Right lobe of liver (tissue), 6 donors: ENCODE measurements at regions not wholly inside any gene's neighbourhood (a gene's known extent, or its start where the extent isn't known, plus 50 kb on each side); places are given as distances from the start of the nearest gene placed in this dataset.
A peak's percentile ranks its signal among the peaks of the same experiment; 100 is the strongest.
"Not testable (repeated sequence)": the region's sequence is repeated elsewhere in the genome, so short reads cannot be mapped to it uniquely, and the experiment has no call there.

Experiments used
- ATAC-seq, 4 donors: fragments of 200-7000 bp; cut with Tn5 transposase; one replicate each; pipeline ENCODE4 v1.9.1; 2020; ENCODE audit warnings: mild to moderate bottlenecking in 4 of 4, moderate library complexity in 4 of 4
- DNase-seq, 3 donors: peaks; one replicate each; pipeline ENCODE4 v3.0.0-alpha.2; 2020
- H3K27ac ChIP-seq, 3 donors: fragments of 200-600 bp; one replicate each; pipeline ENCODE4 v1.8.0; 2022
- H3K27me3 ChIP-seq, 2 donors: fragments of 200-600 bp; one replicate each; pipeline ENCODE4 v1.8.0; 2022
- H3K36me3 ChIP-seq, 4 donors: fragments of 200-600 bp; sonication (generic) in 1 of 4; one replicate each; pipeline versions ENCODE4 v1.5.1 to v1.8.0; 2017 to 2022; ENCODE audit warnings: control low read depth in 1 of 4
- H3K4me1 ChIP-seq, 4 donors: fragments of 200-600 bp; sonication (generic) in 1 of 4; one replicate each; pipeline versions ENCODE4 v1.5.1 to v1.8.0; 2017 to 2022; ENCODE audit warnings: control low read depth in 1 of 4
- H3K4me3 ChIP-seq, 3 donors: fragments of 200-600 bp; one replicate each; pipeline ENCODE4 v1.8.0; 2022
- H3K9me3 ChIP-seq, 4 donors: fragments of 200-600 bp; sonication (generic) in 1 of 4; one replicate each; pipeline versions ENCODE4 v1.5.1 to v1.8.0; 2017 to 2022; ENCODE audit warnings: control low read depth in 1 of 4
- CTCF ChIP-seq, 4 donors: fragments of 200-600 bp in 3 of 4; fragments of 450-650 bp in 1 of 4; IDR thresholded peaks; one replicate each; pipeline versions ENCODE4 v1.5.1 to v1.8.0; 2016 to 2022; ENCODE audit warnings: antibody characterized with exemption in 4 of 4, mild to moderate bottlenecking in 2 of 4
- POLR2A ChIP-seq: fragments of 450-650 bp; IDR thresholded peaks from one replicate; pipeline ENCODE4 v1.6.1; 2017; ENCODE audit warnings: antibody characterized with exemption, mild to moderate bottlenecking
- WGBS: methylation state at CpG from one replicate; pipeline ENCODE4 v1.1.6; 2018; ENCODE audit warnings: low coverage, low lambda C conversion rate; ENCODE audit not compliant: insufficient coverage; ENCODE audit errors: missing lambda C conversion rate; 5-methylcytosine and 5-hydroxymethylcytosine counted together
- intact Hi-C, 2 donors: fragments of 100-400 bp; cut with DNase I; formaldehyde crosslinking; loops; one replicate each; pipeline versions ENCODE4 v1.11.2 to v1.14.1; 2022
- donor health status: DM: no; HTN: yes; CAD: no.
- donor health status: DM: no; HTN: no; CAD: no.
- donor health status: DM: no; HTN: no; CAD: no.
- donor health status: DM: no; HTN: yes; CAD: no.
- donor health status: DM: no; HTN: yes; CAD: no.

GRCh38 chr20:19916531-19917485 lies 100.4 kb upstream of the NAA20 start:
- no peaks in the 10 kb centered on the region for H3K9me3 ChIP-seq
- H3K27ac ChIP-seq = no peak overlapping the region
- H3K27me3 ChIP-seq = no peaks in the 10 kb centered on the region
- H3K36me3 ChIP-seq = no peaks in the 10 kb centered on the region
- DNase-seq (no peak), ATAC-seq (no peak)
- 91% methylated on average over 12 of the region's 12 CpGs for WGBS
- TF ChIP-seq CTCF (IDR thresholded peaks at IDR 0.05) (no peak), POLR2A (no peak)
- H3K4me3 ChIP-seq = no peak overlapping the region
- peaks cover 0 to 12% (median 2%) of the 10 kb centered on the region in 4 donors for H3K4me1 ChIP-seq
- intact Hi-C loops = no loop called here

GRCh38 chr20:19918965-19919329 lies 98.2 kb upstream of the NAA20 start:
- Histone ChIP-seq H3K36me3 (no peaks in the 10 kb centered on the region), H3K27ac (no peak overlapping the region), H3K9me3 (no peaks in the 10 kb centered on the region), H3K4me3 (no peak overlapping the region), H3K27me3 (no peaks in the 10 kb centered on the region), H3K4me1 (peaks cover 0 to 12% (median 2%) of the 10 kb centered on the region in 4 donors)
- 89% methylated on average over 3 of the region's 5 CpGs for WGBS
- intact Hi-C loops = no loop called here
- DNase-seq = no peak
- ATAC-seq = no peak
- TF ChIP-seq CTCF (IDR thresholded peaks at IDR 0.05) = no peak

DNA sequence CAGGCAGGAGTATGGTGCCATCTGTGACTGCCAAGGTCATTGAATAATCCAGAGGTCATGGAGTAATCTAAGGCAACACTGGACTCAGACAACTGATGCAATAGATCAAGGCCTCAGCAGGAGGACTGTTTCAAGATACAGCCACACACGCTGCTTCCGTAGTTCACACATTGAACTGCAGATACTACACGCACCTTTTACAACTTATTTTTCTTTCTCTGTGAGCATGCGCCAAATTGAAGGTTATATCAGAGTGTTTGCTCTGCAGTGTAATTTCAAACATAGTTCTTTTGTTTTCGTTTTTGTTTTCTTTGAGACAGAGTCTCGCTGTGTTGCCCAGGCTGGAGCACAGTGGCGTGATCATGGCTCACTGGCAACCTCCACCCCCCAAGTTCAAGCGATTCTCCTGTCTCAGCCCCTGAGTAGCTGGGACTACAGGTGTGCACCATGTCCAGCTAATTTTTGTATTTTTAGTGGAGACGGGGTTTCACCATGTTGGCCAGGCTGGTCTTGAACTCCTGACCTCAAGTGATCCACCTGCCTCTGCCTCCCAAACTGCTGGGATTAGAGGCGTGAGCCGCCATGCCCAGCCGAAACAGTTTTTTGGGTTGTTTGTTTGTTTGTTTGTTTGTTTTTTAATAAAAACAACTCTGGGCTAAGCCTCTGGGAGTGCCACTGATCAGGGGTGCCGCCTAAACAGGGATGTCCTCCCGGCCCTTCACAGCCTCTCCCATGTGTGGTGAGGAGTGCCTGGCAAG lies 96.6 kb upstream of the NAA20 start:
- intact Hi-C loops = no loop called here
- WGBS = 62% methylated on average over 14 of the region's 14 CpGs
- peak overlapping the region in 1 of 3 donors; percentile 27 for H3K27ac ChIP-seq
- no peaks in the 10 kb centered on the region for H3K27me3 ChIP-seq
- TF ChIP-seq POLR2A (no peak), CTCF (IDR thresholded peaks at IDR 0.05) (no peak)
- ATAC-seq (peak; percentile 80 to 88 (median 86)), DNase-seq (peak in 1 of 3 donors; percentile 63)
- no peaks in the 10 kb centered on the region for H3K36me3 ChIP-seq
- H3K4me1 ChIP-seq = peaks cover 0 to 12% (median 2%) of the 10 kb centered on the region in 4 donors
- no peak overlapping the region for H3K4me3 ChIP-seq
- no peaks in the 10 kb centered on the region for H3K9me3 ChIP-seq

DNA sequence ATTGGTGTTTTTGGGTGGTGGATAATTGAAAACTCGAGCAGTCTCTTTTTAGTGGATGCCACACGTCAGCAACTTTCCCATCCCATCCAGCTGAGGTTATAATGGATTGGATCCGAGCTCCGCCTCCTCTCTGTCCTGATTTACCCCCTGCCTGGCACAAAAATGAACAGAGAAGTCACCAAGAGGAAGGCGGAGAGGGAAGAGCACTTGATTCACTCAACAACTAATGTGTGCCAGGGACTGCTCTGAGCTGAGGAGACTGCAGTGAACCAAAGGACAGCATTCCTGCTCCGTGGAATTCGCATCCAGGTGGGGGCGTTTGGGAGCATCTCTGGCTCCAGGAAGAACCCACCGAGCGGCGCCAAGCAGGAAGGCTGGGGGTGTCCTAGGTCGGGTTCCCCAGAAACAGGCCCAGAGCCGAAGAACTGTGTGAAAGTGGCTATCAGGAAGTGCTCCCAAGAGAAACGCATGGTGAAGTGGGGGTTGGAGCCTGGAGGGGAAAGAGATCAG lies 95.8 kb upstream of the NAA20 start:
- intact Hi-C loops = no loop called here
- WGBS = 53% methylated on average over 8 of the region's 14 CpGs
- Histone ChIP-seq H3K27ac (peak overlapping the region in 1 of 3 donors; percentile 27), H3K36me3 (no peaks in the 10 kb centered on the region), H3K4me1 (peaks cover 0 to 12% (median 2%) of the 10 kb centered on the region in 4 donors), H3K27me3 (no peaks in the 10 kb centered on the region), H3K4me3 (no peak overlapping the region), H3K9me3 (no peaks in the 10 kb centered on the region)
- TF ChIP-seq POLR2A = no peak
- TF ChIP-seq CTCF (IDR thresholded peaks at IDR 0.05) = no peak
- DNase-seq = peak in 1 of 3 donors; percentile 58
- ATAC-seq = peak; percentile 59 to 70 (median 62)

DNA sequence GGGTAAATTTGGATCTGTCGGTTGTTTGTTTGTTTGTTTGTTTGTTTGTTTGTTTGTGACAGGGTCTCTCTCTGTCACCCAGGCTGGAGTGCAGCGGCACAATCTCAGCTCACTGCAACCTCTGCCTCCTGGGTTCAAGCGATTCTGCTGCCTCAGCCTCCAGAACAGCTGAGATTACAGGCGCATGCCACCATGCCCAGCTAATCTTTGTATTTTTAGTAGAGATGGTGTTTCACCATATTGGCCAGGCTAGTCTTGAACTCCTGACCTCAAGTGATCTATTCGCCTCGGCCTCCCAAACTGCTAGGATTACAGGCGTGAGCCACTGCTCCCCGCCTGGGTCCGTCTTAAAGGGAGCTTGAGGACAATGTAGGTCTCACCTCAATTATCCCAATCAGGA lies 95.3 kb upstream of the NAA20 start:
- DNase-seq, H3K27ac ChIP-seq, intact Hi-C loops, ATAC-seq, H3K36me3 ChIP-seq, H3K27me3 ChIP-seq, H3K4me3 ChIP-seq, H3K9me3 ChIP-seq: not testable (repeated sequence)
- peaks cover 0 to 12% (median 2%) of the 10 kb centered on the region in 4 donors for H3K4me1 ChIP-seq
- 84% methylated on average over 6 of the region's 9 CpGs for WGBS
